ENCODE measurements at regions not wholly inside any gene's neighbourhood (a gene's known extent, or its start where the extent isn't known, plus 50 kb on each side); places are given as distances from the start of the nearest gene placed in this dataset.

- TF ChIP-seq CTCF (IDR thresholded peaks at IDR 0.05) (no peak), POLR2A (IDR thresholded peaks at IDR 0.05) (no peak)
Observed at GRCh38 chr12:125633686-125634085, 568.5 kb downstream of the AACS start.

All from heart left ventricle (tissue), 13 donors.